Stomach (tissue), 8 donors: ENCODE measurements at regions not wholly inside any gene's neighbourhood (a gene's known extent, or its start where the extent isn't known, plus 50 kb on each side); places are given as distances from the start of the nearest gene placed in this dataset.

Source experiments
- DNase-seq, 2 donors: peaks; one replicate each; pipeline versions ENCODE4 v3.0.0 to v3.0.0-alpha.2; 2013 to 2019
- H3K27ac ChIP-seq, 5 donors: fragments of 200-600 bp in 4 of 5; sonication (generic) in 4 of 5; one replicate each; pipeline ENCODE4 v1.5.1; 2013 to 2019; ENCODE audit warnings: mild to moderate bottlenecking in 1 of 5, moderate library complexity in 1 of 5
- H3K27me3 ChIP-seq, 3 donors: fragments of 200-600 bp; sonication (generic); one replicate each; pipeline ENCODE4 v1.5.1; 2017 to 2019; ENCODE audit warnings: mixed run types in 1 of 3
- H3K36me3 ChIP-seq, 4 donors: fragments of 200-600 bp; sonication (generic); 1 replicate in 3 of 4; 2 replicates in 1 of 4; pipeline ENCODE4 v1.5.1; 2016 to 2019
- H3K4me1 ChIP-seq, 4 donors: fragments of 200-600 bp; sonication (generic); one replicate each; pipeline ENCODE4 v1.5.1; 2016 to 2019
- H3K4me3 ChIP-seq, 4 donors: fragments of 200-600 bp; sonication (generic) in 3 of 4; one replicate each; pipeline ENCODE4 v1.5.1; 2016 to 2019; ENCODE audit warnings: mild to moderate bottlenecking in 1 of 4
- H3K9me3 ChIP-seq, 4 donors: fragments of 200-600 bp; sonication (generic); one replicate each; pipeline ENCODE4 v1.5.1; 2016 to 2019
- CTCF ChIP-seq, 7 experiments: fragments of 450-650 bp in 4 of 7; fragments of 200-600 bp in 3 of 7; sonication (generic) in 3 of 7; IDR thresholded peaks; one replicate each; pipeline ENCODE4 v1.5.1; 2016 to 2019; ENCODE audit warnings: antibody characterized with exemption in 7 of 7, control low read depth in 2 of 7, mild to moderate bottlenecking in 1 of 7
- EP300 ChIP-seq: sonication (generic); formaldehyde crosslinking; IDR thresholded peaks from one replicate; pipeline ENCODE4 v1.6.1; 2017; ENCODE audit warnings: antibody characterized with exemption
- POLR2A ChIP-seq, 4 donors: fragments of 450-650 bp; IDR thresholded peaks; one replicate each; pipeline ENCODE4 v1.6.1; 2016; ENCODE audit warnings: antibody characterized with exemption in 4 of 4, control low read depth in 2 of 4, mild to moderate bottlenecking in 1 of 4, moderate library complexity in 1 of 4
- POLR2AphosphoS5 ChIP-seq, 3 donors: sonication (generic); formaldehyde crosslinking; IDR thresholded peaks; one replicate each; pipeline ENCODE4 v1.6.1; 2016; ENCODE audit warnings: antibody characterized with exemption in 3 of 3
- WGBS, 5 donors: extraction: QIAGEN DNeasy Blood & Tissue Kit in 3 of 5; methylation state at CpG; one replicate each; pipeline versions ENCODE4 v1.1.5 to v1.1.7; 2013 to 2018; 5-methylcytosine and 5-hydroxymethylcytosine counted together
- intact Hi-C: fragments of 100-400 bp; cut with DNase I; formaldehyde crosslinking; loops from one replicate; pipeline ENCODE4 v1.15.1; 2023; ENCODE audit warnings: low total_unique reads
- donor health status: healthy with polysubstance abuse.
- donor health status: Bipolar disorder and iron deficiency.
- donor health status: healthy.

- H3K4me1 ChIP-seq, result no peaks in the 10 kb centered on the region
- intact Hi-C loops, result no loop called here
- H3K27me3 ChIP-seq, result no peaks in the 10 kb centered on the region
- no peak overlapping the region for H3K4me3 ChIP-seq
- no peak for DNase-seq
- 21 to 50% (median 41%) methylated on average over 2 of the region's 2 CpGs for WGBS, 5 donors
- peaks cover 0 to 11% (median 0%) of the 10 kb centered on the region in 4 donors for H3K9me3 ChIP-seq
- H3K36me3 ChIP-seq, result no peaks in the 10 kb centered on the region
- H3K27ac ChIP-seq, result no peak overlapping the region
- no peak for TF ChIP-seq CTCF (IDR thresholded peaks at IDR 0.05)
- no peak for TF ChIP-seq POLR2A (IDR thresholded peaks at IDR 0.05)
- TF ChIP-seq POLR2AphosphoS5 (IDR thresholded peaks at IDR 0.05), result no peak
- no peak for TF ChIP-seq EP300
Measured at GRCh38 chr5:84861306-84861705, 476.6 kb upstream of the EDIL3 start.

- no peak for DNase-seq
- Histone ChIP-seq H3K4me1 (no peaks in the 10 kb centered on the region), H3K27ac (no peak overlapping the region), H3K36me3 (no peaks in the 10 kb centered on the region), H3K4me3 (no peak overlapping the region), H3K9me3 (peaks cover 0 to 11% (median 3%) of the 10 kb centered on the region in 4 donors), H3K27me3 (no peaks in the 10 kb centered on the region)
- 83 to 97% (median 85%) methylated on average over 1 of the region's 1 CpG for WGBS, 5 donors
- intact Hi-C loops, result no loop called here
- no peak for TF ChIP-seq POLR2A (IDR thresholded peaks at IDR 0.05)
- TF ChIP-seq EP300, result no peak
- no peak for TF ChIP-seq CTCF (IDR thresholded peaks at IDR 0.05)
- TF ChIP-seq POLR2AphosphoS5 (IDR thresholded peaks at IDR 0.05), result no peak
Measured at GRCh38 chr5:84859056-84859455, 474.4 kb upstream of the EDIL3 start.

- no peak overlapping the region for H3K4me3 ChIP-seq
- no peaks in the 10 kb centered on the region for H3K27me3 ChIP-seq
- H3K27ac ChIP-seq, result no peak overlapping the region
- TF ChIP-seq POLR2AphosphoS5 (IDR thresholded peaks at IDR 0.05) (no peak), CTCF (IDR thresholded peaks at IDR 0.05) (no peak), POLR2A (IDR thresholded peaks at IDR 0.05) (no peak), EP300 (no peak)
- H3K36me3 ChIP-seq, result no peaks in the 10 kb centered on the region
- 86 to 98% (median 94%) methylated on average over 1 of the region's 1 CpG for WGBS, 5 donors
- intact Hi-C loops, result no loop called here
- H3K4me1 ChIP-seq, result no peaks in the 10 kb centered on the region
- peaks cover 0 to 16% (median 10%) of the 10 kb centered on the region in 4 donors for H3K9me3 ChIP-seq
- no peak for DNase-seq
Measured at GRCh38 chr5:84831701-84832100, 447.0 kb upstream of the EDIL3 start.

GRCh38 chr5:84830265-84830664, 445.6 kb upstream of the EDIL3 start:
- TF ChIP-seq CTCF (IDR thresholded peaks at IDR 0.05) (no peak), EP300 (no peak), POLR2A (IDR thresholded peaks at IDR 0.05) (no peak), POLR2AphosphoS5 (IDR thresholded peaks at IDR 0.05) (no peak)
- intact Hi-C loops, result no loop called here
- Histone ChIP-seq H3K36me3 (no peaks in the 10 kb centered on the region), H3K27me3 (no peaks in the 10 kb centered on the region), H3K27ac (no peak overlapping the region), H3K4me3 (no peak overlapping the region), H3K9me3 (peaks cover 0 to 16% (median 9%) of the 10 kb centered on the region in 4 donors), H3K4me1 (no peaks in the 10 kb centered on the region)
- 67 to 93% (median 91%) methylated on average over 3 to 28 of the region's 28 CpGs for WGBS, 5 donors
- DNase-seq, result no peak
